ENCODE measurements at regions not wholly inside any gene's neighbourhood (a gene's known extent, or its start where the extent isn't known, plus 50 kb on each side); places are given as distances from the start of the nearest gene placed in this dataset.
"Not testable (repeated sequence)": the region's sequence is repeated elsewhere in the genome, so short reads cannot be mapped to it uniquely, and the experiment has no call there.

- not testable (repeated sequence) for TF ChIP-seq CTCF (IDR thresholded peaks at IDR 0.05 in 4 of 5, conservative IDR thresholded peaks at IDR 0.05 in 1 of 5); POLR2A (IDR thresholded peaks at IDR 0.05)
Observed at GRCh38 chr1:213545181-213545580, 442.6 kb upstream of the PROX1 start.
